Heart left ventricle (tissue), 16 donors: ENCODE measurements at regions not wholly inside any gene's neighbourhood (a gene's known extent, or its start where the extent isn't known, plus 50 kb on each side); places are given as distances from the start of the nearest gene placed in this dataset.

Source experiments
- ATAC-seq, 4 donors: fragments of 200-7000 bp; cut with Tn5 transposase; one replicate each; pipeline ENCODE4 v1.9.1; 2020 to 2022; ENCODE audit warnings: moderate library complexity in 4 of 4, mild to moderate bottlenecking in 3 of 4, moderate number of reproducible peaks in 1 of 4
- DNase-seq, 5 donors: peaks; one replicate each; pipeline ENCODE4 v3.0.0-alpha.2; 2020
- H3K27ac ChIP-seq, 12 donors: fragments of 200-600 bp; sonication (generic) in 4 of 12; one replicate each; pipeline versions ENCODE4 v1.5.0 to v1.8.0; 2016 to 2022; ENCODE audit warnings: mild to moderate bottlenecking in 2 of 12
- H3K27me3 ChIP-seq, 9 donors: fragments of 200-600 bp; sonication (generic) in 2 of 9; one replicate each; pipeline versions ENCODE4 v1.5.1 to v1.8.0; 2016 to 2022; ENCODE audit warnings: mild to moderate bottlenecking in 3 of 9
- H3K36me3 ChIP-seq, 9 donors: fragments of 200-600 bp; sonication (generic) in 2 of 9; one replicate each; pipeline versions ENCODE4 v1.5.0 to v1.8.0; 2018 to 2022; ENCODE audit warnings: mild to moderate bottlenecking in 2 of 9
- H3K4me1 ChIP-seq, 12 donors: fragments of 200-600 bp; sonication (generic) in 4 of 12; one replicate each; pipeline versions ENCODE4 v1.5.0 to v1.8.0; 2016 to 2022; ENCODE audit warnings: mild to moderate bottlenecking in 3 of 12
- H3K4me3 ChIP-seq, 12 donors: fragments of 200-600 bp; sonication (generic) in 4 of 12; one replicate each; pipeline versions ENCODE4 v1.5.0 to v1.8.0; 2017 to 2022; ENCODE audit warnings: mild to moderate bottlenecking in 9 of 12, moderate library complexity in 4 of 12
- H3K9me3 ChIP-seq, 12 donors: fragments of 200-600 bp; sonication (generic) in 4 of 12; one replicate each; pipeline versions ENCODE4 v1.5.0 to v1.8.0; 2016 to 2022; ENCODE audit warnings: mild to moderate bottlenecking in 1 of 12
- POLR2A ChIP-seq, 2 donors: fragments of 450-650 bp; IDR thresholded peaks; one replicate each; pipeline ENCODE4 v1.6.1; 2017; ENCODE audit warnings: antibody characterized with exemption in 2 of 2, mild to moderate bottlenecking in 2 of 2, moderate library complexity in 2 of 2
- WGBS, 4 donors: extraction: QIAGEN DNeasy Blood & Tissue Kit in 2 of 4; methylation state at CpG; one replicate each; pipeline versions ENCODE4 v1.1.5 to v1.1.7; 2013 to 2018; 5-methylcytosine and 5-hydroxymethylcytosine counted together
- intact Hi-C, 10 donors: fragments of 100-400 bp; cut with DNase I; formaldehyde crosslinking; loops; one replicate each; pipeline versions ENCODE4 v1.11.1 to v1.14.2; 2022
- TF ChIP-seq, protein P1 (sequence below), 12 donors: fragments of 200-600 bp; sonication (generic) in 4 of 12; IDR thresholded peaks; one replicate each; pipeline versions ENCODE4 v1.5.0 to v1.8.0; 2018 to 2022; ENCODE audit warnings: antibody characterized with exemption in 12 of 12, mild to moderate bottlenecking in 5 of 12
- donor health status: ischemic (EF 13 %, LVEDD 7.1; RV severe dilation, severe dysfunction).
- donor health status: healthy with polysubstance abuse.
- donor health status: DM: no; HTN: yes; CAD: no.
- donor health status: DM: no; HTN: no; CAD: no.
- donor health status: ischemic (EF 25% LVEDD 6.9; RV normal size, moderate dysfunction).
- donor health status: ischemic (EF 25% LVEDD 5.7; RV mildly dilated, moderate dysfunction).
- donor health status: healthy.
- donor health status: DM: yes; HTN: yes; CAD: no.
- donor health status: ischemic (EF 35%, LVEDD 5.7; RV mildly dilated, moderate dysfunction).
- donor health status: nonischemic (EF 11% LVEDD 7.7; RV severe dilation, severe dysfunction).
- donor health status: DM: yes; HTN: yes; CAD: no.
- donor health status: PGD.
- donor health status: ischemic (EF 29% LVEDD 5.4; RV normal size, mild dysfunction).
- donor health status: nonischemic (EF 23%, LVEDD 6.1; RV moderate dilation, normal function).

GRCh38 chr2:215577356-215577755 lies 141.5 kb upstream of the FN1 start:
- ATAC-seq, result no peak

DNA sequence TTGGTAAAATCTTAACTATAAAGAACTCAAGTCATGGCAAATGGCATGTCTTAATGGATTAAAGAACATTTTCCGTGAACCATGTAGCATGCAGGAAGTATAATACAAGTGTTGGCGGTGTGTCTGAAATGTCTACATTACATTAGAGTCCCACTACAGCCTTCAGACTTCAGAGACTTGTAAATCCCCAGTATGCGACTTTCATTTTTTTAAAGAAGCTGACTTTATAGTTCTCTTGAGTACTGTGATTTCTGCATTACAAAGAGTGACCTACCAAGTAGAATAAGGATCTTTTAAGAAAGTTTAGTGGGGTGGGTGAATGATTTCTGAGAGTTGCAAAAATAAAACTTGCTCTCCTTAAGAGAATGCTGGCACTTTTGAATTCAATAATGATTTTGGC lies 140.7 kb upstream of the FN1 start:
- DNase-seq (no peak), ATAC-seq (no peak)
- Histone ChIP-seq H3K36me3 (no peaks in the 10 kb centered on the region), H3K27me3 (no peaks in the 10 kb centered on the region), H3K4me1 (peaks cover 0 to 16% (median 2%) of the 10 kb centered on the region in 12 donors), H3K27ac (no peak overlapping the region), H3K4me3 (no peak overlapping the region), H3K9me3 (no peaks in the 10 kb centered on the region)
- intact Hi-C loops, result loop anchor here in 2 of 10 donors (10.0 kb wide), 2 partner anchors 112 to 142 kb away; partner anchors contain the start of gene FN1 (in 1 of the 2)
- no peak for TF ChIP-seq POLR2A (IDR thresholded peaks at IDR 0.05)
- TF ChIP-seq, protein P1, sequence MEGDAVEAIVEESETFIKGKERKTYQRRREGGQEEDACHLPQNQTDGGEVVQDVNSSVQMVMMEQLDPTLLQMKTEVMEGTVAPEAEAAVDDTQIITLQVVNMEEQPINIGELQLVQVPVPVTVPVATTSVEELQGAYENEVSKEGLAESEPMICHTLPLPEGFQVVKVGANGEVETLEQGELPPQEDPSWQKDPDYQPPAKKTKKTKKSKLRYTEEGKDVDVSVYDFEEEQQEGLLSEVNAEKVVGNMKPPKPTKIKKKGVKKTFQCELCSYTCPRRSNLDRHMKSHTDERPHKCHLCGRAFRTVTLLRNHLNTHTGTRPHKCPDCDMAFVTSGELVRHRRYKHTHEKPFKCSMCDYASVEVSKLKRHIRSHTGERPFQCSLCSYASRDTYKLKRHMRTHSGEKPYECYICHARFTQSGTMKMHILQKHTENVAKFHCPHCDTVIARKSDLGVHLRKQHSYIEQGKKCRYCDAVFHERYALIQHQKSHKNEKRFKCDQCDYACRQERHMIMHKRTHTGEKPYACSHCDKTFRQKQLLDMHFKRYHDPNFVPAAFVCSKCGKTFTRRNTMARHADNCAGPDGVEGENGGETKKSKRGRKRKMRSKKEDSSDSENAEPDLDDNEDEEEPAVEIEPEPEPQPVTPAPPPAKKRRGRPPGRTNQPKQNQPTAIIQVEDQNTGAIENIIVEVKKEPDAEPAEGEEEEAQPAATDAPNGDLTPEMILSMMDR (IDR thresholded peaks at IDR 0.05), result no peak
- 96 to 98% (median 96%) methylated on average over 3 of the region's 3 CpGs for WGBS, 4 donors

More at GRCh38 chr2:215577356-215577755, 141.5 kb upstream of the FN1 start:
- H3K36me3 ChIP-seq, result no peaks in the 10 kb centered on the region
- H3K4me3 ChIP-seq, result no peak overlapping the region
- intact Hi-C loops, result loop anchor here in 2 of 10 donors (10.0 kb wide), 2 partner anchors 113 to 143 kb away; partner anchors contain the start of gene FN1 (in 1 of the 2)
- no peaks in the 10 kb centered on the region for H3K9me3 ChIP-seq
- no peak for DNase-seq
- no peak overlapping the region for H3K27ac ChIP-seq
- H3K4me1 ChIP-seq, result peaks cover 0 to 8% (median 0%) of the 10 kb centered on the region in 12 donors
- no peak for TF ChIP-seq POLR2A (IDR thresholded peaks at IDR 0.05)
- TF ChIP-seq, protein P1 (IDR thresholded peaks at IDR 0.05), result no peak
- no peaks in the 10 kb centered on the region for H3K27me3 ChIP-seq

- Histone ChIP-seq H3K36me3 (no peaks in the 10 kb centered on the region), H3K4me1 (peaks cover 0 to 13% (median 3%) of the 10 kb centered on the region in 12 donors), H3K4me3 (no peak overlapping the region), H3K27me3 (no peaks in the 10 kb centered on the region), H3K27ac (peak overlapping the region in 7 of 12 donors; percentile 9 to 58 (median 41)), H3K9me3 (no peaks in the 10 kb centered on the region)
- peak in 2 of 4 donors; percentile 45 to 86 for ATAC-seq
- no peak for TF ChIP-seq POLR2A (IDR thresholded peaks at IDR 0.05)
- no peak for DNase-seq
- intact Hi-C loops, result loop anchor here in 2 of 10 donors (10.0 kb wide), 2 partner anchors 109 to 139 kb away; partner anchors contain the start of gene FN1 (in 1 of the 2)
Observed at GRCh38 chr2:215573496-215573895, 137.6 kb upstream of the FN1 start.

DNA sequence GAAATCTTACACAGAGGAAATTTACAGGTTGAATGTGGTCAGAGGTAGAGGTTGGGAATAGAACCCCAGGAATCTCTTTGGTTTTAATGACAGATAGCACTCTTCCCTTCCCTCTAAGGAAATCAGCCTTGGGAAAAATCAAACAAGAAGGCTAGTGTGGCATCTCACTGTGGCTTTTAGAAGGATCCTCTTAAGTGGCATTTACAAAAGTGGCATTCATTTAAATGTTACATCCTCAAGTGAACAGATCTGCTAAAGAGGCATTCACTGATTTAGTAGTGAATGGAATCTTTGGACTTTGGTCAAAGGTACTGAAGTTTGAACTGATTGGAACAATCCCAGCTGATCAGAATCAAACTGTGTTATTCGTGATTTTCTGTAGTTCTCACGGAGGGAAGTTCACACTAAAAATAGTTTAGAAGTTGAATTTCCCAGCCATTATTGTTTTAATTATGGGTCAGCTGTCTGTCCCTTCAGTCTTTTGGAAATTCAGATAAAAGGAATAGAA lies 136.5 kb upstream of the FN1 start:
- intact Hi-C loops, result loop anchor here in 2 of 10 donors (10.0 kb wide), 2 partner anchors 108 to 138 kb away; partner anchors contain the start of gene FN1 (in 1 of the 2)
- peak overlapping the region in 1 of 12 donors; percentile 34 for H3K27ac ChIP-seq
- WGBS, 4 donors, result 34 to 49% (median 38%) methylated on average over 2 of the region's 2 CpGs
- TF ChIP-seq POLR2A (IDR thresholded peaks at IDR 0.05), result no peak
- TF ChIP-seq, protein P1 (IDR thresholded peaks at IDR 0.05), result no peak
- DNase-seq (no peak), ATAC-seq (no peak)
- H3K9me3 ChIP-seq, result no peaks in the 10 kb centered on the region
- H3K4me3 ChIP-seq, result no peak overlapping the region
- H3K27me3 ChIP-seq, result no peaks in the 10 kb centered on the region
- H3K36me3 ChIP-seq, result no peaks in the 10 kb centered on the region
- peaks cover 0 to 13% (median 3%) of the 10 kb centered on the region in 12 donors for H3K4me1 ChIP-seq
